GM21723 (cell line): ENCODE measurements at regions not wholly inside any gene's neighbourhood (a gene's known extent, or its start where the extent isn't known, plus 50 kb on each side); places are given as distances from the start of the nearest gene placed in this dataset.

Experiments
- ATAC-seq: cut with Tn5 transposase; IDR thresholded peaks from one replicate; pipeline ENCODE4 v1.9.1; 2021; ENCODE audit warnings: mild to moderate bottlenecking, moderate library complexity; ENCODE audit not compliant: unreplicated experiment

- ATAC-seq = no peak
These were observed 212.5 kb upstream of the XYLT1 start for GRCh38 chr16:17683281-17683680.

DNA sequence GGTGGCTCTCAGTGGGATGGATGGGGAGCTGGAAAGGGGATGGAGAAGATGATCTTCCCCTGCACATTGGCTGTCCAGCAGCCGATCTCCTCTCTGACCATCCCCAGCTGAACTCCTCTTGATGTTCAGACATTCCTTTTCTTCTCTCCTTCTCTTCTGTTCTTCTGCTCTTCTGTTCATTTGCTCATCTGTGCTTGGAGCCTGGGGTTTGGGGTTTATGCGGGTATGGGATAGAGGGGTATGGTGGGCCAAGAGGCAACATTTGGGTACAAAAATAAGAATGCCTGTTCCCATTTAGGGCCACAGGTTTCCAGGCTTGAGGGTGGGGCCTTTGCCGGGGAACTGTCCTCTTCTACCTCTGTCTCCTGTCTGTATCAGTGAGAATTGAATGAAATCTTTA, 205.4 kb upstream of the XYLT1 start:
- no peak for ATAC-seq

DNA sequence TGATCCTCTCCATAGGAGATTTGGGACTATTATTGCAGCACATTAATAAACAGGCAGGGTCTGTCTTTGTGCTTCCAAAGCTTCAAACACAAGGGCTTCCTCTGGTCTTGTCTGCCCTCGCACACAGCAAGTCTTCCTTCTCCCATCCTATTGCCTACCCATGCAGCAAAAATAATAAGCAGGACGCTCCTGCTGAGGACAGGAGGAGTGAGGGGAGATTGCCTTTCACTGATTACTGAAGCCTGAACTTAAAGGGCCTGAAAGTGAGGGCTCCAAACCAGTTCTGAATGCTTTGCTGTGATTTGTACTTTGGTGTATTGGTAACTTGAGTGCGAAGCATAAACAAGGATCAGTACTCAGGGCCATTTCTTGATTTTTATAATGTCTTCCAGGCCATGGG, 197.6 kb upstream of the XYLT1 start:
- no peak for ATAC-seq

GRCh38 chr16:17666293-17666692, 195.5 kb upstream of the XYLT1 start:
- ATAC-seq = no peak

DNA sequence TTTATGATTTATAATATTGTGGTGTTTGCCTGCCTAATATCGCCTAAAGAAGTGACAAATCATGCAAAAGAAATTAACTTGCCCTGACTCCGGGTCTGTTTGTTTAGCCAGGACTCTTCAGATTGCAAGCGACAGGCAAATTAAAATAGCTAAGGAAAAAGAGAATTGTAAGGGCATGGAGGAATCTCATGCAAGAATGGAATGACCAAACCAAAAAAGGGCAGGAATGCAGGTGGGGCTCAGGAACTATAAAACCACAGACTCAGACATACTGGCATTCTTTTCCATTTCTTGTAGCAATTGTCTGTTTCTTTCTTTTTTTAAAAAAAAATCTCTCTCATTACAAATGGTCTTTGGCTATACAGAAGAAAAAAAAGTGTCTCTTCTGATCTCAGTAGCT, 188.1 kb upstream of the XYLT1 start:
- ATAC-seq = no peak

DNA sequence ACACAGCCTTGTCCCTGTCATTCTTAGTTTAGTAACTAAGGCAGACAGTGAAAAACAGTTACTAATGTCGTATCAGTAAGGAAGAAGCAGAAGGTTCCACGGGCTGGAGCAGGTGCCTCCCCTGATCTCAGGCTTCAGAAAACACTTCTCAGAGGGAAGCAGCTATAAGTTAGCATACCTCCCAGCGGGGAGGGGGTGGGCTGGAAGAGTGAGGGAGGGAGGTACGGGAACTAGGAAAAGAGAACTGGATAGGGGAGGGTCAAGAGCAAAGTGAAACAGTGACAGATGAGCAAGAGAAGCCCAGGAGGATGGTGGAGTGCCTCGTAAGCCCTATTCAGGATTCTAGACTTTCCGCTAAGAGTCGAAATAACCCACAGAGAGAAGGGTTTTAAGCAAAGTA, 186.3 kb upstream of the XYLT1 start:
- no peak for ATAC-seq

GRCh38 chr16:17654571-17654970, 183.8 kb upstream of the XYLT1 start:
- ATAC-seq = no peak

DNA sequence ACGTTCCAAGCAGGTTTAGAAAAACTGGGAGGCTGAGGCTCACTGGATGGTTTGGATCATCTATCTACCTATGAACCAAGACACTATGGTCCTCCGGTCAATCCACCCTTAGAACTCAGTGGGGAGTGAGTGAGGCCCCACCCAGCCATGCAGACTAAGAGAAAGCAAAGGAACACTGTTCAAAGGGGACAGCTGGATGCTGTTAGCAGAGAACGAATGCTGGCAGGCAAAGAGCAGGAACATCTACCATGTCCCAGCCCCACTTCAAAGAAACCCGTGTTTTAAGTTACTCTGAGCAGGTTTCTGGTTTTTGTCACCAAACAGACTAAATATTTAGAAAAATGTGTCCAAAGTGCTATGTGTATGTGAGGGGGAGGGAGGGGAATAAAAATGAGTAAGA, 183.4 kb upstream of the XYLT1 start:
- no peak for ATAC-seq

DNA sequence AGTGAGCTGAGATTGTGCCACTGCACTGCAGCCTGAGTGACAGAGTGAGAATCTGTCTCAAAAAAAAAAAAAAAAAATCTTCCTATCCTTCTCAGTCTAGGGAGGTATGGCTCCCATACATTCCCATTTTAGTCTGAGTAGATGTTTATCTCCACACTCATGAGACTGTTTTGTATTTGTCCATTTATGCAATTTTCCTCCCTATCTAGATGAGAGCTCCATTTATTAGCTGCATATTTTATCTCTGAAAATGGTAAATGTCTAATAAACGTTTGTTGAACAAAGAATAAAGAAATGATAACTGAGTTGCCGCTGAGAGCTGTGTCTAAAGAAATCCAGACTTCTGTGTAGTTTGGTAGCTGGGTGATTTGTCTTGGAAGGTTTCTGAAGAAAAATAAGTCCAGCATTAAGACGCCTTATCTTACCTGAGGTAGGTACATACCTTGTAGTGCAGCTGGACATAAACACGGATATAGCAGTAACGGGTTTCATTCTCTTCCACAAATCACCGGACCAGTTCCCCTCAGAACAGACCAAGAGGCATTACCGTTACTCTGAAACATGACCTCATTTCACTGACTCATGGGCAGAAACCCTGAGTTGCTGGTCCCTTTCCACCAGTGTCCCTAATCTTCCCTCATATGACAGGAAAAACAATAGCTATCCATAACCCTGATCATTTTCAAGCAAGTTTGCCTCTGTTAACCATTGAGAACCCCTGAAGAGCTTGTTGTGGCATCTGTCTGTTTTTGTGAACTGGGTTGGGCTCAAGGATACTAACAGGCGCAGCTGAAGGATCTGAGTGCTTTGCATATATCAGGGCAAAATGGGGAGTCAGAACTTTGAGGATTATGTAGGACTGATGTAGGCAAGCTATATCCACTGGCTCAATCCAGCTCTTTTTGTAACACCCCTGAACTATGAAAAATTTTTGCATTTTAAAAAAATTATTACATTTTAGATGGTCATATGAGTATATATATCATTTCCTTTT, 177.4 kb upstream of the XYLT1 start:
- no peak for ATAC-seq

DNA sequence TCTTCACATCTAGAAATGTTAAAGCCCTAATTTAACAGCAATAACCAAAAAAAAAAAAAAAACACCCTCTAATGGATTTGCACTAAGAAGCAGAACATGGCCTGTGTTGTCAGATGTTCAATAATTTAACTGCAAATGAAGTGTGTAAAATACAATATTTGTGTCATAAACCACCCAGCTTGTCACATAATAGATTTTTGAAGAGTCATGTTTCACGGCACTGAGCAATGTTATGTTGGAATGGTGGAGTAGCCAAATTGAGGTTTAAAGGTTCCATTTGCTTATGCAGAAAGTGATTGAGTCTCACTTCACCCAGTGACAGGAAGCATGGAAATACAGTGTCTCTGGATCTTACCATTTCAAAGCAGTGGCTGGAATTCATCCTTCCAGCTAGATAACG, 173.2 kb upstream of the XYLT1 start:
- ATAC-seq = no peak

DNA sequence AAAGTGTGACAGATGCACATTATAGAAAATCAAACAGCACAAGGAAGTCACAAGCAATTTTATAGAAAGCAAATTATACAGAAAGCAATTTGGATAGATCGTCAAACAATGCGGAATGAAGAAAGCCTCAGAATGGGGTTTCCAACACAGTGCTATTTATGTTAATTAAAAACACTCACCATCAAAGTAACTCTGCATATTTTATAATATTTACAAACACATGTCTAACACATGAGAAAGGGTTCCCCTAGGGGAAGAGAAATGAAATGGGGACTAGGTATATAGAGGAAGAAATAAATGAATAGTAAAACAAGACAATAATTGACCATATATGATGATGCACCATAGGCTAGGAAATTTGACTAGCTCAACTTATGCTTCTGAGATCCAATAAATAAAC, 171.2 kb upstream of the XYLT1 start:
- no peak for ATAC-seq

DNA sequence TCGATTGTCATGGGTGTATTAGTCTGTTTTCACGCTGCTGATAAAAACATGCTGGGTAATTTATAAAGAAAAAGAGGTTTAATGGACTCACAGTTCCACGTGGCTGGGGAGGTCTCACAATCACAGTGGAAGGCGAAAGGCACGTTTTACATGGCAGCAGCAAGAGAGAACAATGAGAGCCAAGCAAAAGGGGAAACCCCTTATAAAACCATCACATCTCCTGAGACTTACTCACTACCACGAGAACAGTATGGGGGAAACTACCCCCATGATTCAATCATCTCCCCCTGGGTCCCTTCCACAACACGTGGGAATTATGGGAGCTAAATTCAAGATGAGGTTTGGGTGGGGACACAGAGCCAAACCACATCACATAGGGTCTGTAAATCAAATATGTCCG, 167.4 kb upstream of the XYLT1 start:
- no peak for ATAC-seq

DNA sequence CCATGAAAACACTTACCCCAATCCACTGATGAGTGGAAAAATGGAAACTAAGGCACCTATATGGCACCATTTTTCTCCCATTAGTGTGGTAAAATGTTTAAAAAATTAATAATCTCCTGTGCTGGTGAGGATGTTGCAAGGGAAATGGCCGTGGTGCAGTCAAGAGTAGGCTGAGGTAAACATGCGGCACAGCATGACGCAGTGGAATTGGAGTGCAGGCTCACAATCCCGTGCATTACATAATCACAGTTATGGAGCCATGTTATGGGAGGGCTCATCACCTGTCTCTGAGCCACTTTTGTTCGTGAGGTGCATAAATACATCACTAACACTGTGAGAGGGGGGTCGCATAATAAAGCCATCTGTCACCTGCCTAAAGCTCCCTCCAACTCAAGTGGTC, 164.4 kb upstream of the XYLT1 start:
- no peak for ATAC-seq

GRCh38 chr16:17633181-17633951, 162.6 kb upstream of the XYLT1 start:
- ATAC-seq = no peak

- ATAC-seq = no peak
These were observed 161.9 kb upstream of the XYLT1 start for GRCh38 chr16:17632667-17633066.

DNA sequence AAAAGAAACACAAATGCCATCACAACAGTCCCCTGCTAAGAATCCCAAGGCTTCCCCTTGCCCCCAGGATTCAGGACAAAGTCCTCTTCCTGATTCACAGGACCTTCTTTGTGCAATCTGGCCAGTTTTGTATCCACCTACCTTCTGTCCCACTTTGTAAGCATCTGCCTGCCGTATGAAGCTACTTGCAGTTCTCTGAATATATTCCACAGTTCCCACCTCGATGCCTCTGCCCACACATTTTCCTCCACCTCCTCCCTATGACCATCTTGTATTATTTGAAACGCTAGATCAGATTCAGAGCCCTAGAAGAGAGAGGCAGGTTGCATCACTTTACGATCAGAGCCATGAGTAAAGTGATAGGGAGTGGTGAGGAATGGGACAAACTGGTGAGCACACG, 159.2 kb upstream of the XYLT1 start:
- ATAC-seq = no peak

GRCh38 chr16:17628983-17629382, 158.2 kb upstream of the XYLT1 start:
- ATAC-seq = no peak

DNA sequence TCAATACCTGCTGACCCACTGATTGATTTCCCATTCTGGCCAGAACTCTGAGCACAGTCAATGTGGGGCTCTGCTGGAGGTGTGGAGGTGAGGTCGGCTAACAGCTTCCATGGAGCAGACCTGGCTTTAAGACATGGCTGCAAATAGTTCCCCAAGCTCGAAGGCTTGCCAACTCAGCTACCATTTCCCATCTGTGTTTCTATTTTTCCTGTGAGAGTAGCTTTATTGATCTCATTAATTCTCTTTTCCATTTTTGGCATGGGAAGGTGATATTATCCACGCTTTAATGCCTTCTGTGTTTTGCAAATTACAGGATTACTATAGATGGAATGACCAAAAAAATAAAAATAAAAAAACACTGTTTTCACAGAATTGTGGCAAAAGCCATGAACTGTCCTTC, 151.6 kb upstream of the XYLT1 start:
- ATAC-seq = no peak

- no peak for ATAC-seq
These were observed 148.5 kb upstream of the XYLT1 start for GRCh38 chr16:17619261-17619660.

- no peak for ATAC-seq
These were observed 146.3 kb upstream of the XYLT1 start for GRCh38 chr16:17617021-17617552.

- no peak for ATAC-seq
These were observed 141.6 kb upstream of the XYLT1 start for GRCh38 chr16:17612336-17612735.

DNA sequence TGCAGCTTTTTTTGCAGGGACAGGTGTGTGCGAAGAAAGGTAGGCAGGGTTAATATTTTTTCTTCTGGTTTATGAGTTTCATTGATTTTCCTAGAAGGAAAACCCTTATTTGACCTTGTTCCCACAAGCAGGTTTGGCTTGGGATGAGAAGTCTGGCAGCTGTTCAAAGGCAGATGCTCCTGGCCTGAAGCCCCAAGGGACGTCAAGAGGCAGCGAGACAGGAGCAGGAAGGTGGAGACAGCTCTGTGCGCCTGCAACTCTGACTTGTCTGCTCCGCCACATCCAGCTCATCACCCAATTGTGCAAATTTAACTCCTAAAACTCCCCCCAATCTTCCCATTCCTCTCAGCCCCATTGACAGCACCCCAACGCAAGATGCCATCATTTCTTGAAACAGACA, 136.8 kb upstream of the XYLT1 start:
- ATAC-seq = no peak
